Mesenchymal stem cell (in vitro differentiated cells and primary cell): ENCODE measurements at regions not wholly inside any gene's neighbourhood (a gene's known extent, or its start where the extent isn't known, plus 50 kb on each side); places are given as distances from the start of the nearest gene placed in this dataset.
"Not testable (repeated sequence)": the region's sequence is repeated elsewhere in the genome, so short reads cannot be mapped to it uniquely, and the experiment has no call there.

Experiments used
- DNase-seq: peaks from one replicate; pipeline ENCODE4 v3.0.0-alpha.2; 2013
- H2AFZ ChIP-seq: one replicate; pipeline ENCODE4 v1.6.1; 2013; ENCODE audit warnings: low read depth, mild to moderate bottlenecking, control low read depth, inconsistent platforms, low read length, moderate library complexity
- H2AK5ac ChIP-seq: 2 replicates; pipeline ENCODE4 v1.6.1; 2013; ENCODE audit warnings: low read length, moderate library complexity, mild to moderate bottlenecking, inconsistent platforms; ENCODE audit not compliant: severe bottlenecking
- H2BK120ac ChIP-seq: one replicate; pipeline ENCODE4 v1.6.1; 2013; ENCODE audit warnings: low read depth, mild to moderate bottlenecking, inconsistent platforms, low read length, moderate library complexity
- H2BK12ac ChIP-seq, 2 experiments: one replicate each; pipeline ENCODE4 v1.6.1; 2013; ENCODE audit warnings: inconsistent platforms in 2 of 2, low read length in 2 of 2, mild to moderate bottlenecking in 2 of 2, moderate library complexity in 2 of 2, control low read depth in 1 of 2
- H2BK15ac ChIP-seq: one replicate; pipeline ENCODE4 v1.6.1; 2013; ENCODE audit warnings: mild to moderate bottlenecking, low read depth, inconsistent platforms; ENCODE audit not compliant: poor library complexity, severe bottlenecking
- H2BK5ac ChIP-seq: 2 replicates; pipeline ENCODE4 v1.6.1; 2013; ENCODE audit warnings: low read depth, mild to moderate bottlenecking, low read length, control low read depth, inconsistent platforms; ENCODE audit not compliant: poor library complexity, severe bottlenecking
- H3K14ac ChIP-seq, 2 experiments: one replicate each; pipeline ENCODE4 v1.6.1; 2013; ENCODE audit warnings: inconsistent platforms in 2 of 2, low read length in 2 of 2, control low read depth in 1 of 2, mild to moderate bottlenecking in 1 of 2, moderate library complexity in 1 of 2
- H3K18ac ChIP-seq, 2 experiments: one replicate each; pipeline ENCODE4 v1.6.1; 2013; ENCODE audit warnings: inconsistent platforms in 2 of 2, low read length in 2 of 2, control low read depth in 1 of 2, low read depth in 1 of 2, mild to moderate bottlenecking in 1 of 2
- H3K23ac ChIP-seq, 2 experiments: one replicate each; pipeline ENCODE4 v1.6.1; 2013; ENCODE audit warnings: inconsistent platforms in 2 of 2, low read length in 2 of 2, mild to moderate bottlenecking in 2 of 2, moderate library complexity in 2 of 2, control low read depth in 1 of 2
- H3K27ac ChIP-seq: 2 replicates; pipeline ENCODE4 v1.5.1; 2013; ENCODE audit warnings: mild to moderate bottlenecking, moderate library complexity, low read length, control low read depth, inconsistent platforms; ENCODE audit not compliant: poor library complexity, severe bottlenecking
- H3K27me3 ChIP-seq, 2 experiments: 2 replicates each; pipeline versions ENCODE4 v1.6.1 to v1.7.0; 2013; ENCODE audit warnings: low read length in 2 of 2, mild to moderate bottlenecking in 2 of 2, moderate library complexity in 2 of 2, control low read depth in 1 of 2, inconsistent platforms in 1 of 2; ENCODE audit not compliant: control insufficient read depth in 1 of 2, insufficient read depth in 1 of 2
- H3K36me3 ChIP-seq, 2 experiments: 2 replicates each; pipeline versions ENCODE4 v1.6.1 to v1.7.0; 2013; ENCODE audit warnings: low read length in 2 of 2, control low read depth in 1 of 2, inconsistent platforms in 1 of 2, low read depth in 1 of 2, mild to moderate bottlenecking in 1 of 2; ENCODE audit not compliant: insufficient read depth in 2 of 2, control insufficient read depth in 1 of 2
- H3K4ac ChIP-seq, 2 experiments: one replicate each; pipeline ENCODE4 v1.6.1; 2013; ENCODE audit warnings: inconsistent platforms in 2 of 2, low read length in 2 of 2, mild to moderate bottlenecking in 2 of 2, moderate library complexity in 2 of 2, control low read depth in 1 of 2, low read depth in 1 of 2
- H3K4me1 ChIP-seq: 2 replicates; pipeline ENCODE4 v1.6.1; 2013; ENCODE audit warnings: low read depth, low read length, control low read depth; ENCODE audit not compliant: control insufficient read depth, insufficient read depth
- H3K4me2 ChIP-seq: 2 replicates; pipeline ENCODE4 v1.6.1; 2013; ENCODE audit warnings: low read length, mild to moderate bottlenecking, inconsistent platforms; ENCODE audit not compliant: poor library complexity, severe bottlenecking
- H3K4me3 ChIP-seq, 2 experiments: 2 replicates each; pipeline versions ENCODE4 v1.5.1 to v1.7.0; 2013; ENCODE audit warnings: low read length in 2 of 2, mild to moderate bottlenecking in 2 of 2, control low read depth in 1 of 2, low read depth in 1 of 2; ENCODE audit not compliant: insufficient read depth in 1 of 2
- H3K79me1 ChIP-seq: replicated peaks from 2 replicates; pipeline ENCODE4 v1.6.1; 2013; ENCODE audit warnings: mild to moderate bottlenecking, control low read depth, low read length, inconsistent platforms; ENCODE audit not compliant: poor library complexity, severe bottlenecking
- H3K9ac ChIP-seq: 2 replicates; pipeline ENCODE4 v1.7.0; 2013; ENCODE audit warnings: mild to moderate bottlenecking, low read length, moderate library complexity
- H3K9me3 ChIP-seq: 2 replicates; pipeline ENCODE4 v1.7.0; 2013; ENCODE audit warnings: mild to moderate bottlenecking, low read length; ENCODE audit not compliant: control insufficient read depth
- H4K8ac ChIP-seq: one replicate; pipeline ENCODE4 v1.6.1; 2013; ENCODE audit warnings: inconsistent platforms, mild to moderate bottlenecking, low read length, moderate library complexity
- H4K91ac ChIP-seq: one replicate; pipeline ENCODE4 v1.6.1; 2013; ENCODE audit warnings: mild to moderate bottlenecking, low read length, inconsistent platforms
- WGBS: methylation state at CpG from one replicate; pipeline ENCODE4 v1.1.7; 2013; ENCODE audit warnings: mixed read lengths; 5-methylcytosine and 5-hydroxymethylcytosine counted together

DNA sequence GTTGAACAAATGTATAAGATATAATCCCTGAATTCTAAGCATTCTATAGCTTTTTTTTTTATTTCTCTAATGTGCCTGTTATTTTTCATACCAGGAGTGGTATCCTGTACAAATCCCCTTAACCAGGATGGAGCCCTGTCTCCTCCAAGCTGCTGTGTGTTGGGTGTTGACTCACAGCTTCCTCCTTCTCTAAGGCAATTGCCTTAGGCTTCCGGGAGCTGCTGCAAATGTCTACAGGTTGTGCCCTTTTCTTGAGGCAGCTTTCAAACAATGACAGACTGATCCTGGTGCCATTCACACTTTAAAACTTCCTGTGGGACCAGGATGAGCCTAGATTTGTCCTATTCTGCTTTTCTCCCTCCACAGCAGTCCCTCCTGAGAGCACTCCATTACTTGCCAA, 173.2 kb downstream of the BTBD3 start:
- Histone ChIP-seq H3K4me3 (no peak overlapping the region), H3K23ac (no peak overlapping the region), H3K79me1 (no peaks in the 10 kb centered on the region), H2BK12ac (no peak overlapping the region), H2BK15ac (no peak overlapping the region), H3K4me2 (no peak overlapping the region), H3K27me3 (no peaks in the 10 kb centered on the region), H2BK5ac (no peak overlapping the region), H2AK5ac (no peak overlapping the region), H3K27ac (no peak overlapping the region), H3K18ac (no peak overlapping the region), H4K8ac (no peak overlapping the region), H4K91ac (no peak overlapping the region), H3K9ac (no peak overlapping the region), H3K4ac (no peak overlapping the region), H2BK120ac (no peak overlapping the region), H3K36me3 (no peaks in the 10 kb centered on the region), H3K4me1 (no peaks in the 10 kb centered on the region), H2AFZ (no peak overlapping the region), H3K14ac (no peak overlapping the region), H3K9me3 (no peaks in the 10 kb centered on the region)
- no peak for DNase-seq
- 72% methylated on average over 1 of the region's 1 CpG for WGBS

DNA sequence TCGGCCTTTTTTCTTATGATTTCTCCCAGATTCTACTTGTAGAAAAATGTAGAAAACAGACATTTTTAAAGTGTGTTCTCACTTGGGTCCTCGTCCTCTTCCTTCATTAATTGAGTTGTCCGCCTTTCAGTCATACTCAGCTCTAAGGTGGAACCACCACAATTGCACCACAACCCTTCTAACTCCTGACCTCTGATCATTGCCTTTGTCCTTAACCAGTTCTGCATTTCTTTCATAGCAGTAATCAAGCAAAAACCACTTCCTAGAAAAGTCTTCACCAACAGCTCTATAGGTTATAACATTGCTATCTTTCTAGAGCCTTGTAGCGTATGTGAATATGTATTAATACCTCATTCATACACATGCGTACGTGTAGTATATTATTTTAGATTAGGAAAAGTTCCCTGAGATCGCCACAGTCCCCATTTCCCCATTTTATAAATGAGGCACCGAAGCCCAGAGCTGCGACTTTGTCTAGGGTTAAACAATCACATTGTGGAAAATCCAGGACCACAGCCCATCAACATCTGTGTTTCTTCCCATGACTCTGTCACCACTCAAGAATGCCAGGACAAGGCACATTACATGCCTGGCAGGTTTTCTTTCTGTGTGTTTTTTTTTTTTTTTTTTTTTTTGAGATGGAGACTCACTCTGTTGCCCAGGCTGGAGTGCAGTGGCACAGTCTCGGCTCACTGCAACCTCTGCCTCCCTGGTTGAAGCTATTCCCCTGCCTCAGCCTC, 175.5 kb downstream of the BTBD3 start:
- Histone ChIP-seq H2BK15ac (no peak overlapping the region), H3K23ac (no peak overlapping the region), H2AFZ (no peak overlapping the region), H3K4me1 (no peaks in the 10 kb centered on the region), H3K79me1 (no peaks in the 10 kb centered on the region), H2AK5ac (no peak overlapping the region), H3K27ac (no peak overlapping the region), H4K91ac (no peak overlapping the region), H2BK12ac (no peak overlapping the region), H3K4ac (no peak overlapping the region), H3K14ac (no peak overlapping the region), H3K4me3 (no peak overlapping the region), H2BK5ac (no peak overlapping the region), H3K18ac (no peak overlapping the region), H3K4me2 (no peak overlapping the region), H2BK120ac (no peak overlapping the region), H3K9ac (no peak overlapping the region), H3K36me3 (no peaks in the 10 kb centered on the region), H3K27me3 (no peaks in the 10 kb centered on the region), H3K9me3 (no peaks in the 10 kb centered on the region), H4K8ac (no peak overlapping the region)
- no peak for DNase-seq
- WGBS, result 85% methylated on average over 9 of the region's 10 CpGs

DNA sequence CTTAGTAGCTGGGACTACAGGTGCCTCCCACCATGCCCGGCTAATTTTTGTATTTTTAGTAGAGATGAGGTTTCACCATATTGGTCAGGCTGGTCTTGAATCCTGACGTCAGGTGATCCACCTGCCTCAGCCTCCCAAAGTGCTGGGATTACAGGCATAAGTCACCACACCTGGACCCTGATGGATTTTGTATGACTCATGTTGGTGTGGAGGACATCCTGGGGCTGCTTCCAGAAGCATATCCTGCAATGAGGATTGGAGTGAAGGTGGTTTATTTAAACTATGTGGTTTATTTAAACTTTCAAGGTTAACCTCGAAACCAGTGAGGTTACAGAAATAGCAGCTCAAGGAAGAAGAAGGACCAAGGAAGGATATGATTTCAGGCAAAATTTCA, 176.1 kb downstream of the BTBD3 start:
- H3K4me2 ChIP-seq, H2AK5ac ChIP-seq, H4K91ac ChIP-seq, H3K4ac ChIP-seq, H3K4me3 ChIP-seq, H3K14ac ChIP-seq, H3K4me1 ChIP-seq, H3K27ac ChIP-seq, H3K27me3 ChIP-seq, DNase-seq, H3K36me3 ChIP-seq, H3K9ac ChIP-seq, H3K23ac ChIP-seq, H2BK120ac ChIP-seq, H2AFZ ChIP-seq, H2BK12ac ChIP-seq, H2BK5ac ChIP-seq, H3K79me1 ChIP-seq, H3K18ac ChIP-seq, H2BK15ac ChIP-seq, H4K8ac ChIP-seq, H3K9me3 ChIP-seq: not testable (repeated sequence)
- WGBS, result 62% methylated on average over 3 of the region's 3 CpGs

DNA sequence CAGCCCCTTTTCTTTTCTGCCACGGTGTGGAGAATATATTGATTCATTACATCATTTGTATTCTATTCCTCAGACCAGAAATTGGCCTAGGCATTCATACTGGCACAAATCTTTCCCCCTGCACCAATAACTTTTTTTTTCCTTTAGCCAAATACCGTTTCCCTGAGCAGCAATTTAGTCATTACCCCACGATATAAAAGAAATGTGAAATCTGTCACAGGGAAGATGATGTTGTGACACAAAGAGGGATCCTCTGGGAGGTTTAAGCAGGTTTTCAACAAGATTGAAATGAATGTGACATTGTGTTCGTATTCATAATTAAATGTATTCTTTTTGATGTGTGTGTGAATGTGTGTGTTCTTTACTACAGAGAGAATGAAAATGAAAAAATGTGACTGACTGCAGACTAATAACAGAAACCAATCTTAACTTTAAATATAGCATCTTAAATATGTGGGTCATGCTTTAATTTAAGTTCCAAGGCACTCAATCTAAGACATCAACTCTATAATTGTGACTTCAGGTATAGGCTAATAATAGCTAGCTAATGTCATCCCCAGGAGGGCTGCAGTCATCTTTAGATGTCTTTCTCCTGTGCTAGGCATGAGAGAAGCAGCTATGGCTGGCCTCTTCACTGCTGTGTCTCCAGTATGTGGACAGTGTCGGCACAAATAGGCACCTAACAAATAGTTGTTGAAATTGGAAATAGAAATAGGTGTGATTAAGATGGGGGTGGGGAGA, 177.7 kb downstream of the BTBD3 start:
- Histone ChIP-seq H2AK5ac (no peak overlapping the region), H3K4me1 (no peaks in the 10 kb centered on the region), H3K18ac (no peak overlapping the region), H2BK12ac (no peak overlapping the region), H3K36me3 (no peaks in the 10 kb centered on the region), H3K9me3 (no peaks in the 10 kb centered on the region), H2BK5ac (no peak overlapping the region), H3K9ac (no peak overlapping the region), H2AFZ (no peak overlapping the region), H4K8ac (no peak overlapping the region), H3K27me3 (no peaks in the 10 kb centered on the region), H3K14ac (no peak overlapping the region), H3K23ac (no peak overlapping the region), H3K79me1 (no peaks in the 10 kb centered on the region), H2BK120ac (no peak overlapping the region), H3K4me2 (no peak overlapping the region), H4K91ac (no peak overlapping the region), H3K27ac (no peak overlapping the region), H3K4me3 (no peak overlapping the region), H3K4ac (no peak overlapping the region), H2BK15ac (no peak overlapping the region)
- no peak for DNase-seq
- WGBS, result 58% methylated on average over 4 of the region's 5 CpGs
